ENCODE measurements at regions not wholly inside any gene's neighbourhood (a gene's known extent, or its start where the extent isn't known, plus 50 kb on each side); places are given as distances from the start of the nearest gene placed in this dataset.
A peak's percentile ranks its signal among the peaks of the same experiment; 100 is the strongest.

DNA sequence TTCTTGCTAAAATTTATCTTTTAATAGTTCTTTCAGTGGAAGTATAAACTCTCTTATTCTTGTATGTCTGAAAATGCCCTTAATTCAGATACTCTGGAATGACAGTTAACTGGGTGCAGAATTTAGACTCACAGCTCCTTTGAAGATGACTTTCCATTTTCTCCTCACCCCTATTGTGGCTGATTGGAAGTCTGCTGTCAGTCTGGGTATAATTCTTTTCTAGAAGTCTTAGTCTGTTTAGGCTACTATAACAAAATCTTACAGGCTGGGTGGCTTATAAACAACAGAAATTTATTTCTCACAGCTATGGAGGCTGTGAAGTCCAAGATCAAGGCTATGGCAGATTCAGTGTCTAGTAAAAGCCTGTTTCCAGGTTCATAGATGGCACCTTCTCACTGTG, 145.2 kb upstream of the GDF10 start:
- H3K4me3 ChIP-seq, result no peak overlapping the region
- TF ChIP-seq, protein P1, sequence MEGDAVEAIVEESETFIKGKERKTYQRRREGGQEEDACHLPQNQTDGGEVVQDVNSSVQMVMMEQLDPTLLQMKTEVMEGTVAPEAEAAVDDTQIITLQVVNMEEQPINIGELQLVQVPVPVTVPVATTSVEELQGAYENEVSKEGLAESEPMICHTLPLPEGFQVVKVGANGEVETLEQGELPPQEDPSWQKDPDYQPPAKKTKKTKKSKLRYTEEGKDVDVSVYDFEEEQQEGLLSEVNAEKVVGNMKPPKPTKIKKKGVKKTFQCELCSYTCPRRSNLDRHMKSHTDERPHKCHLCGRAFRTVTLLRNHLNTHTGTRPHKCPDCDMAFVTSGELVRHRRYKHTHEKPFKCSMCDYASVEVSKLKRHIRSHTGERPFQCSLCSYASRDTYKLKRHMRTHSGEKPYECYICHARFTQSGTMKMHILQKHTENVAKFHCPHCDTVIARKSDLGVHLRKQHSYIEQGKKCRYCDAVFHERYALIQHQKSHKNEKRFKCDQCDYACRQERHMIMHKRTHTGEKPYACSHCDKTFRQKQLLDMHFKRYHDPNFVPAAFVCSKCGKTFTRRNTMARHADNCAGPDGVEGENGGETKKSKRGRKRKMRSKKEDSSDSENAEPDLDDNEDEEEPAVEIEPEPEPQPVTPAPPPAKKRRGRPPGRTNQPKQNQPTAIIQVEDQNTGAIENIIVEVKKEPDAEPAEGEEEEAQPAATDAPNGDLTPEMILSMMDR (IDR thresholded peaks at IDR 0.05), result no peak
- no peak for ATAC-seq

DNA sequence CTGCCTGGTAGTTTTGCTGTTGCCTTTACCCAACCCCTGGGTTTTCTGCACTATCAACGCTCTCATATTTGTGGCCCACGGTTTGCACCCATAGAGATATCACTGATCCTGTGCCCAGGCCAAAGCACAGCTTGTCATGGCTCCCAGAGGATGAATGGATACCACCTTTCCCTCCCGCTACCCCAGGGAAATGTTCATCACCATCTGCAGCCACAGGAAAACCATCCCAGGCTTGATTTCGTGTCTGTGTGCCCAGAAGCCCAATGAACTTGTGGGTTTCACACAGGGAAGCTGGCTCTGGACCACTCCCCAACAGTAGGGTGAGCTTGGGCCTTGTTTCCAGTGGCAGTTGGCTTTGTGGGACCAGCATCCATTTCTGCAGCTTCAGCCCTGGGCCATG, 143.1 kb upstream of the GDF10 start:
- Histone ChIP-seq H3K36me3 (no peaks in the 10 kb centered on the region), H3K4me3 (no peak overlapping the region), H3K27ac (no peak overlapping the region), H3K9me3 (peaks cover 7% of the 10 kb centered on the region), H3K27me3 (no peaks in the 10 kb centered on the region), H3K4me1 (no peaks in the 10 kb centered on the region)
- no peak for ATAC-seq
- DNase-seq, result no peak
- TF ChIP-seq, protein P1 (IDR thresholded peaks at IDR 0.05), result no peak
- intact Hi-C loops (cut with DNase I), result no loop called here

More for the DNA sequence above, 145.2 kb upstream of the GDF10 start:
- Histone ChIP-seq H3K4me1 (no peaks in the 10 kb centered on the region), H3K36me3 (no peaks in the 10 kb centered on the region), H3K9me3 (peaks cover 7% of the 10 kb centered on the region), H3K27ac (no peak overlapping the region), H3K27me3 (no peaks in the 10 kb centered on the region)
- DNase-seq, result no peak
- intact Hi-C loops (cut with DNase I), result no loop called here

DNA sequence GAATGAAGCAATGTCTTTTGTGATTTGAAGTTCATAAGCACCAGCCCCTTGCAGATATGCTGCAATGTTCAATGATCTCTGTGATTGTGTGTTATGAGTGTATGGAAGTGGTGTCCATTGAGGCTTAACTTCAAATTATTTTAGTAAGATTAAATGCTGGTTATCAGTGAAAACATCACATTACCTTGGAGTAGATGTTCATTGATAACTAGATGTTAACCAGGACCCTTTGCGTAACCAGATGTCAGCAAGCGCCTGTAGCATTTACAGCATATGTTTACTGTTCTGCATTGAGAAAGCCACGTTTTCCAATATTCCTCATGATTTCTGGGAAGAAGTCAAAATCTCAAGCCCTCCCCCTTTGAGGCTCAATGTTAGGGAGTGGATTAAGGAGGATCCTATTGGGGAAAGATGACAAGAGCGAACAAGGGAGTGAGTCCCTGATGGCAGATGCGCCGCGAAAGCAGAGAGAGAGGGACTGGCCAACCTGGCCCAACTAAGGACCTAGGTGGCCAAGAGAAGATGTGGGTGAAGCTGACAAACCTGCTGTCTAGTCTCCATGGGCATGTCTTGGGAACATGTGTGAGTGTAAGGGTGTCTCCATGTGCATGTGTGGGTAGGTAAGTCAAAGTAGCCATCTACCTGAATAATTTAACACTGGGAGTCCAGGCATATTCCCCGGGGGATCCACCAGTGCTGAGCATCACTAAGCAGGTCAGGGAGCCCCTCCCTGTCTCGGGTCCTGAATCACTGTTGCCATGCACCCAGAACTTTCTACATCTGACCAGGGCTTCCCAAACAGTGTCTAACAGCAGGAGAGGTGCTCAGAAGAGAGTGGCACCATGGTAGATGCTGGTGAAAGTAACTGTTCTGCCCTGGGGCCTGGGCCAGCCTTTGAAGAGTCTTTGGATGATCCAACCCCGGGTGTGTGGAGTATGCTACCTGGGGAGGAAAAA, 141.6 kb upstream of the GDF10 start:
- ATAC-seq, result no peak
- H3K27me3 ChIP-seq, result no peaks in the 10 kb centered on the region
- no peaks in the 10 kb centered on the region for H3K4me1 ChIP-seq
- peaks cover 7% of the 10 kb centered on the region for H3K9me3 ChIP-seq
- H3K4me3 ChIP-seq, result no peak overlapping the region
- H3K36me3 ChIP-seq, result no peaks in the 10 kb centered on the region
- DNase-seq, result no peak
- TF ChIP-seq, protein P1 (IDR thresholded peaks at IDR 0.05), result no peak
- no peak overlapping the region for H3K27ac ChIP-seq
- intact Hi-C loops (cut with DNase I), result no loop called here

DNA sequence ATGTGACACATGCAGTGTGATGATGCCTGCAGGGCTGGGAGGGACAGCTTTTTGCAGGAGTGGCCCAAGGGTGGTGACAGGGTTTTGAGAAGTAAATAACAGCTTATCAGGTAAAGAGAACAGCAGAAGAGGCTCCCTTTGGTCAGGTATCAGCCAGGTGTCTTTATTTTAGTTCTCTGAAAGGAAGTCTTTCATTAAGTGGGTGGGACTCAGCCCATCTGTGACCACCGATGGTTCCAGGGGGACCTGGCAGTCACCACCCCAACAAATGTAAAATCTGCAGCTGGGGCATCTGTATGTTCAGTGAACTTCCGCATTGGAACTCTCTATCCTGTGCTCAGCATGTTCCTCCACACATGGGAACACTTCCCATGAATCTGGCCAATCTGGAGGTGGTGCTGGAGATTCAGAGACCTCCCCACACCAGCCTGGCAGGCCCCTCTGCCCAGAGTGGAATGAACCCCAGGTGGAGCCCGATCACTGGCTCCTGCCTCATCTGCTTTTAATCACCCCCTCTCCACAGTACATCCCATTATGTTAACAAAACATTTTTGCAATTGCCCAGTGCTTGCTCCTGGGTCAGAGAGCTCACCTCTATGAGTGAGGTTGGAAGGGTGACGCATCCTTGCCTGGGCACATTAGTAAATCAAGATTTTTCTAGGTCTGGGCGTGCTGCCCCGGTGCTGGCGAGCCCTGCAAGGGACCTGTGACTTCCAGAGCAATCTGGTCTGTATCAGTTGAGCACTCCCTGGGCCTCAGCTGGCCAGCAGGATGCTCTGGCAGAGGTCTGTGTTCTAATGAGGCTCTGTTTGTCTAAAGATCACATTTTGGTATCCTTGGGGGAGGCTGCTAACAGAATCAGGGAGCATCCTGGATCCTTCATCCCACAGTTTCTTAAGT, 140.4 kb upstream of the GDF10 start:
- H3K9me3 ChIP-seq, result peaks cover 7% of the 10 kb centered on the region
- TF ChIP-seq, protein P1 (IDR thresholded peaks at IDR 0.05), result no peak
- H3K4me1 ChIP-seq, result no peaks in the 10 kb centered on the region
- intact Hi-C loops (cut with DNase I), result no loop called here
- H3K4me3 ChIP-seq, result no peak overlapping the region
- H3K36me3 ChIP-seq, result no peaks in the 10 kb centered on the region
- DNase-seq (no peak), ATAC-seq (peak; percentile 47)
- no peak overlapping the region for H3K27ac ChIP-seq
- H3K27me3 ChIP-seq, result no peaks in the 10 kb centered on the region

DNA sequence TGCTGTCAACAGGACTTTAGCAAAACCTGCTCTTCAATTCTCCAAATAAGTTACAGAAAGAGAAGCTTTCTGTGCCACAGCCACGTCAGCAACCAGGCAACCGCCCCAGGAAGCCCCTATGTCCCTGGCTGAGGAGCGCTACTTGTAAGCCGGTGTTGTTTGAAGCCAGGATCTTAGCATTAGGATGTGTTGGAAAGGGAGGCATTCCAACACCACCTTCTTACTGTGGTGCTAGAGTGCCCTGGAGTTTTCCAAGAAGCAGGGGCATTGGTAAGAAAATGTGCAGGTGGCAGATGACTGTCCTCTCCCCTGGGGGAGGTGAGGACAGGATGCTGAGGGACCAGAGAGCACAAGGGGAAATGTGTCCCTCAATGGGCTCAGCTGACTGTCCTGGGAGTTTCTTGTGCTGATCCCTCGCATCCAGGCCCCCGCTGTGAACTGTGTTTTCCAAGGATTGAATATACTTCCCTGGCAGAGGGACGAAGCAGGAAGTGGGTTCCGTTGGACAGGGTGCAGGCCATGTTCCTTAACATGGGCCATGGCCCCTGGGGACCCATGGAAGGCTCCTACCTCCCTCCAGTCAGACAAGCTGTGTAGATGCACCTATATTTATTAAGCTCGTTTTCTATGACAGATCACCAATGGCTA, 139.6 kb upstream of the GDF10 start:
- Histone ChIP-seq H3K36me3 (no peaks in the 10 kb centered on the region), H3K9me3 (peaks cover under 1% of the 10 kb centered on the region), H3K27ac (no peak overlapping the region), H3K4me3 (no peak overlapping the region), H3K27me3 (no peaks in the 10 kb centered on the region), H3K4me1 (peaks cover 4% of the 10 kb centered on the region)
- intact Hi-C loops (cut with DNase I), result no loop called here
- ATAC-seq (no peak), DNase-seq (no peak)
- TF ChIP-seq, protein P1 (IDR thresholded peaks at IDR 0.05), result no peak

Data from upper lobe of right lung (tissue), 1 donor.